Fibroblast of lung (primary cell): ENCODE measurements at regions not wholly inside any gene's neighbourhood (a gene's known extent, or its start where the extent isn't known, plus 50 kb on each side); places are given as distances from the start of the nearest gene placed in this dataset.
A peak's percentile ranks its signal among the peaks of the same experiment; 100 is the strongest.

ENCODE experiments used
- DNase-seq, 2 donors: peaks; one replicate each; pipeline versions ENCODE4 v3.0.0 to v3.0.0-alpha.2; 2010; ENCODE audit warnings: low read depth in 2 of 2
- H2AFZ ChIP-seq: 2 replicates; pipeline ENCODE4 v1.5.1; 2012; ENCODE audit warnings: low read length, control low read depth, inconsistent platforms
- H3K27ac ChIP-seq: 2 replicates; pipeline ENCODE4 v1.5.1; 2011; ENCODE audit warnings: low read length, control low read depth; ENCODE audit not compliant: insufficient read depth
- H3K27me3 ChIP-seq: 2 replicates; pipeline ENCODE4 v1.5.1; 2011; ENCODE audit warnings: mild to moderate bottlenecking, low read length; ENCODE audit not compliant: control insufficient read depth, insufficient read depth
- H3K36me3 ChIP-seq: 2 replicates; pipeline ENCODE4 v1.5.1; 2011; ENCODE audit warnings: low read length; ENCODE audit not compliant: control insufficient read depth, insufficient read depth
- H3K4me1 ChIP-seq: 2 replicates; pipeline ENCODE4 v1.5.1; 2011; ENCODE audit warnings: low read length; ENCODE audit not compliant: control insufficient read depth, insufficient read depth; ENCODE audit errors: extremely low read depth
- H3K4me2 ChIP-seq: 2 replicates; pipeline ENCODE4 v1.5.1; 2011; ENCODE audit warnings: low read length, control low read depth; ENCODE audit not compliant: insufficient read depth; ENCODE audit errors: extremely low read depth
- H3K4me3 ChIP-seq, 4 experiments: fragments of 200-600 bp in 1 of 4; sonication (generic) in 1 of 4; replicated peaks in 1 of 4; 2 replicates each; pipeline ENCODE4 v1.5.1; 2011 to 2016; ENCODE audit warnings: low read length in 4 of 4, low read depth in 3 of 4, mild to moderate bottlenecking in 3 of 4, control low read depth in 2 of 4, inconsistent platforms in 1 of 4, mixed read lengths in 1 of 4; ENCODE audit not compliant: insufficient read depth in 1 of 4; ENCODE audit errors: control extremely low read depth in 1 of 4
- H3K79me2 ChIP-seq: 2 replicates; pipeline ENCODE4 v1.5.1; 2012; ENCODE audit warnings: mild to moderate bottlenecking, low read length, inconsistent platforms; ENCODE audit not compliant: control insufficient read depth, insufficient read depth
- H3K9ac ChIP-seq: 2 replicates; pipeline ENCODE4 v1.5.1; 2011; ENCODE audit warnings: mild to moderate bottlenecking, low read length, control low read depth; ENCODE audit not compliant: insufficient read depth
- H3K9me3 ChIP-seq: 2 replicates; pipeline ENCODE4 v1.5.1; 2012; ENCODE audit warnings: low read depth, low read length; ENCODE audit not compliant: control insufficient read depth, insufficient read depth
- H4K20me1 ChIP-seq: 2 replicates; pipeline ENCODE4 v1.5.1; 2011; ENCODE audit warnings: low read length; ENCODE audit not compliant: control insufficient read depth, insufficient read depth; ENCODE audit errors: extremely low read depth
- CTCF ChIP-seq, 2 donors: IDR thresholded peaks in 1 of 2; conservative IDR thresholded peaks in 1 of 2; 1 replicate in 1 of 2; 2 replicates in 1 of 2; pipeline ENCODE4 v1.5.1; 2011 to 2012; ENCODE audit warnings: low read length in 2 of 2, control low read depth in 1 of 2, inconsistent platforms in 1 of 2, low read depth in 1 of 2, mild to moderate bottlenecking in 1 of 2
- EZH2 ChIP-seq: IDR thresholded peaks from 2 replicates; pipeline ENCODE4 v1.5.1; 2012; ENCODE audit warnings: low read length, control low read depth, mild to moderate bottlenecking; ENCODE audit errors: missing control alignments

GRCh38 chr12:17322090-17322489 lies 716.1 kb upstream of the LMO3 start:
- Histone ChIP-seq H3K27ac (no peak overlapping the region), H2AFZ (no peak overlapping the region), H3K9me3 (no peaks in the 10 kb centered on the region), H3K9ac (no peak overlapping the region), H3K27me3 (no peaks in the 10 kb centered on the region), H3K79me2 (no peaks in the 10 kb centered on the region), H3K4me3 (no peak overlapping the region), H3K36me3 (no peaks in the 10 kb centered on the region), H4K20me1 (no peaks in the 10 kb centered on the region), H3K4me1 (no peaks in the 10 kb centered on the region), H3K4me2 (no peak overlapping the region)
- DNase-seq: no peak
- TF ChIP-seq CTCF (conservative IDR thresholded peaks at IDR 0.05 in 1 of 2, IDR thresholded peaks at IDR 0.05 in 1 of 2; ENCODE audit: low read depth in 1 of 2, low read length in 2 of 2) (no peak), EZH2 (no peak)

- H2AFZ ChIP-seq: no peak overlapping the region
- H3K9ac ChIP-seq: no peak overlapping the region
- DNase-seq: peak in 1 of 2 donors; percentile 65
- H3K27me3 ChIP-seq: no peaks in the 10 kb centered on the region
- H3K4me3 ChIP-seq: no peak overlapping the region
- no peaks in the 10 kb centered on the region for H4K20me1 ChIP-seq
- H3K9me3 ChIP-seq: no peaks in the 10 kb centered on the region
- no peaks in the 10 kb centered on the region for H3K4me1 ChIP-seq
- no peaks in the 10 kb centered on the region for H3K79me2 ChIP-seq
- H3K36me3 ChIP-seq: no peaks in the 10 kb centered on the region
- no peak overlapping the region for H3K4me2 ChIP-seq
- TF ChIP-seq EZH2 (no peak), CTCF (conservative IDR thresholded peaks at IDR 0.05 in 1 of 2, IDR thresholded peaks at IDR 0.05 in 1 of 2; ENCODE audit: low read depth in 1 of 2, low read length in 2 of 2) (no peak)
- no peak overlapping the region for H3K27ac ChIP-seq
Measured at GRCh38 chr12:17304503-17305347, 698.8 kb upstream of the LMO3 start.

- Histone ChIP-seq H2AFZ (no peak overlapping the region), H3K4me1 (no peaks in the 10 kb centered on the region), H3K27ac (no peak overlapping the region), H3K9ac (no peak overlapping the region), H4K20me1 (no peaks in the 10 kb centered on the region), H3K4me3 (no peak overlapping the region), H3K36me3 (no peaks in the 10 kb centered on the region), H3K9me3 (no peaks in the 10 kb centered on the region), H3K27me3 (no peaks in the 10 kb centered on the region), H3K79me2 (no peaks in the 10 kb centered on the region), H3K4me2 (no peak overlapping the region)
- DNase-seq: no peak
- TF ChIP-seq CTCF (conservative IDR thresholded peaks at IDR 0.05 in 1 of 2, IDR thresholded peaks at IDR 0.05 in 1 of 2; ENCODE audit: low read depth in 1 of 2, low read length in 2 of 2) (no peak), EZH2 (no peak)
Measured at GRCh38 chr12:17302001-17302400, 696.0 kb upstream of the LMO3 start.
